HUES64 (cell line): ENCODE measurements at regions not wholly inside any gene's neighbourhood (a gene's known extent, or its start where the extent isn't known, plus 50 kb on each side); places are given as distances from the start of the nearest gene placed in this dataset.

ENCODE experiments used
- H3K27ac ChIP-seq: 2 replicates; pipeline ENCODE4 v1.7.0; 2013; ENCODE audit warnings: low read depth, low read length, inconsistent platforms
- H3K27me3 ChIP-seq: 2 replicates; pipeline ENCODE4 v1.6.1; 2013; ENCODE audit warnings: mild to moderate bottlenecking, low read length; ENCODE audit not compliant: insufficient read depth
- H3K36me3 ChIP-seq: 2 replicates; pipeline ENCODE4 v1.6.1; 2013; ENCODE audit warnings: mild to moderate bottlenecking, low read length; ENCODE audit not compliant: insufficient read depth
- H3K4me1 ChIP-seq: 2 replicates; pipeline ENCODE4 v1.6.1; 2013; ENCODE audit warnings: mild to moderate bottlenecking, low read length, moderate library complexity; ENCODE audit not compliant: insufficient read depth
- H3K4me3 ChIP-seq: 2 replicates; pipeline ENCODE4 v1.5.1; 2013; ENCODE audit warnings: mild to moderate bottlenecking, low read length, moderate library complexity
- H3K9ac ChIP-seq: 2 replicates; pipeline ENCODE4 v1.6.1; 2013; ENCODE audit warnings: mild to moderate bottlenecking, low read depth, low read length
- H3K9me3 ChIP-seq: 2 replicates; pipeline ENCODE4 v1.6.1; 2013; ENCODE audit warnings: low read depth, low read length; ENCODE audit not compliant: insufficient read depth
- WGBS: fragments of 150-250, 120-280 bp; methylation state at CpG from one replicate; pipeline ENCODE4 v1.1.7; 2013; ENCODE audit warnings: missing lambda C conversion rate; 5-methylcytosine and 5-hydroxymethylcytosine counted together

GRCh38 chr11:10398525-10398924, 56.5 kb upstream of the AMPD3 start:
- H3K9ac ChIP-seq, result no peak overlapping the region
- no peaks in the 10 kb centered on the region for H3K36me3 ChIP-seq
- H3K9me3 ChIP-seq, result no peaks in the 10 kb centered on the region
- H3K27ac ChIP-seq, result no peak overlapping the region
- H3K4me3 ChIP-seq, result no peak overlapping the region
- H3K27me3 ChIP-seq, result no peaks in the 10 kb centered on the region
- WGBS, result 74% methylated on average over 4 of the region's 4 CpGs
- 0 out of 2 replicates have a peak, but pooled peaks cover 6% of the 10 kb centered on the region for H3K4me1 ChIP-seq

GRCh38 chr11:10400856-10401255, 54.2 kb upstream of the AMPD3 start:
- no peak overlapping the region for H3K27ac ChIP-seq
- H3K4me3 ChIP-seq, result no peak overlapping the region
- no peaks in the 10 kb centered on the region for H3K27me3 ChIP-seq
- no peaks in the 10 kb centered on the region for H3K4me1 ChIP-seq
- no peak overlapping the region for H3K9ac ChIP-seq
- no peaks in the 10 kb centered on the region for H3K9me3 ChIP-seq
- no peaks in the 10 kb centered on the region for H3K36me3 ChIP-seq
- WGBS, result 83% methylated on average over 1 of the region's 1 CpG

- Histone ChIP-seq H3K27ac (no peak overlapping the region), H3K4me3 (no peak overlapping the region), H3K9me3 (no peaks in the 10 kb centered on the region), H3K27me3 (no peaks in the 10 kb centered on the region), H3K36me3 (no peaks in the 10 kb centered on the region), H3K9ac (no peak overlapping the region), H3K4me1 (peaks cover under 1% of the 10 kb centered on the region)
- 75% methylated on average over 3 of the region's 3 CpGs for whole genome bisulfite sequencing
Measured at GRCh38 chr11:10401256-10401655, 53.8 kb upstream of the AMPD3 start.

- Histone ChIP-seq H3K4me3 (no peak overlapping the region), H3K27me3 (no peaks in the 10 kb centered on the region), H3K27ac (no peak overlapping the region), H3K36me3 (no peaks in the 10 kb centered on the region), H3K9me3 (no peaks in the 10 kb centered on the region), H3K9ac (no peak overlapping the region), H3K4me1 (peaks cover 6% of the 10 kb centered on the region)
- 86% methylated on average over 4 of the region's 4 CpGs for WGBS
Measured at GRCh38 chr11:10401696-10402392, 53.2 kb upstream of the AMPD3 start.
